ENCODE measurements at regions not wholly inside any gene's neighbourhood (a gene's known extent, or its start where the extent isn't known, plus 50 kb on each side); places are given as distances from the start of the nearest gene placed in this dataset.

- H3K4me1 Mint-ChIP-seq, result no peaks in the 10 kb centered on the region
- Histone ChIP-seq H3K27me3 (ENCODE audit: control insufficient read depth, insufficient read depth, low read length) (no peaks in the 10 kb centered on the region), H3K27ac (ENCODE audit: insufficient read depth, low read length, poor library complexity, severe bottlenecking) (no peak overlapping the region), H3K36me3 (ENCODE audit: control insufficient read depth, insufficient read depth, low read length) (no peaks in the 10 kb centered on the region), H3K9me3 (ENCODE audit: control insufficient read depth in 2 of 2, low read length in 2 of 2) (no peaks in the 10 kb centered on the region), H3K4me3 (ENCODE audit: low read depth, low read length) (no peak overlapping the region), H3K4me1 (ENCODE audit: control insufficient read depth, insufficient read depth, low read length, poor library complexity, severe bottlenecking) (no peaks in the 10 kb centered on the region)
- H3K27ac Mint-ChIP-seq, result no peak overlapping the region
- no peak overlapping the region for H3K4me3 Mint-ChIP-seq
- no peaks in the 10 kb centered on the region for H3K36me3 Mint-ChIP-seq
- ATAC-seq (ENCODE audit: low read depth in 2 of 2) (no peak), DNase-seq (no peak)
- H3K27me3 Mint-ChIP-seq, result peaks cover 13% of the 10 kb centered on the region
- no peaks in the 10 kb centered on the region for H3K9me3 Mint-ChIP-seq
Measured at GRCh38 chr3:44079916-44080315, 161.8 kb upstream of the TOPAZ1 start.

DNA sequence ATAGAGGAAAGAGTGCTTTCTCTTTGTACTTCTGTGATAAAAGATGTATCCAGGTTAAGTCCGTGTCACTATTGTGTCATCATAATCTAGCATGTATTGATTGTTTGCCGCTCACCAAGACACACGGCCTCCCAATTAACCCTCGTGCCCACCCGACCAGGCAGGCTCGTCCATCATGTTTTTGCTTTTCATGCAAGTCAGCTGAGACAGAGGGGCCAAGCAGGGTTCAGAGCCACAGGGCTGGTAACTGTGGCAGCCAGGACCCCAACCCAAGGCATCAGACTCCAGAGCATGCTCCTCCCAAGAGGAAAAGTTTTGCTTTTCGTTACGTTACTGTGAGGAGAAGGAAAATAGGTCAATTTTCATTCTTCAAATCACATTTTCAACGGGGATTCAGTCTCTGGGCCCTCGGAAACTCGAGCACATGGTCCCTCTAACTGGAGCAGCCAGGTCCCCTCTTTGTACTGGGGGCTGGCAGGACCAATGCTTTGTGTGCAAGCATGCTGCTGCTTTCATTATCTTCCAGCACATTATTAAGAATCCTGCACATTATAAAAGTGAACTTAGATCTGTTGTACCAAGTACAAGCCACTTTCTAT is 161.1 kb upstream of the TOPAZ1 start:
- Histone ChIP-seq H3K4me3 (ENCODE audit: low read depth, low read length) (no peak overlapping the region), H3K27ac (ENCODE audit: insufficient read depth, low read length, poor library complexity, severe bottlenecking) (no peak overlapping the region), H3K4me1 (ENCODE audit: control insufficient read depth, insufficient read depth, low read length, poor library complexity, severe bottlenecking) (no peaks in the 10 kb centered on the region), H3K9me3 (ENCODE audit: control insufficient read depth in 2 of 2, low read length in 2 of 2) (no peaks in the 10 kb centered on the region), H3K36me3 (ENCODE audit: control insufficient read depth, insufficient read depth, low read length) (no peaks in the 10 kb centered on the region), H3K27me3 (ENCODE audit: control insufficient read depth, insufficient read depth, low read length) (no peaks in the 10 kb centered on the region)
- no peaks in the 10 kb centered on the region for H3K9me3 Mint-ChIP-seq
- no peak overlapping the region for H3K27ac Mint-ChIP-seq
- no peak for DNase-seq
- H3K27me3 Mint-ChIP-seq, result peaks cover 11% of the 10 kb centered on the region
- ATAC-seq (ENCODE audit: low read depth in 2 of 2), result no peak
- H3K4me1 Mint-ChIP-seq, result no peaks in the 10 kb centered on the region
- no peaks in the 10 kb centered on the region for H3K36me3 Mint-ChIP-seq
- peak overlapping the region in 1 of 4 donors; percentile 29 for H3K4me3 Mint-ChIP-seq

DNA sequence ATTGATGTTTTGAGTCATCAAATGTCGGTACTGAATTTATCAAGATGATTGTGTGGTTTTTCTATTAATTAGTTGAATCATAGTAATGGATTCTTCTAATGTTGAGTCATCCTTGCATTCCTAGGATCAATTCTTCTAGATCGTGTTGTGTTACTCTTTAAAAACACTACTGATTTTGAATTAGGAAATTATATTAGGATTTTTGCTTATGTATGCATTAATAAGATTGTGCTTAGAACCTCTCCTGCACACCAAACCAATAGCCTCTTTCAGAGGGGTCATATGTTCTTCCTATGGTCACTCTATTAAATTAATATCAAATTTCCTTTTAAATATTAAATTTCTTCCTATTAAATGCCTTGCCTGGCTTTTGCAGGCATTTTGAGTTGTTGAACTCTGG is 151.7 kb upstream of the TOPAZ1 start:
- DNase-seq (no peak), ATAC-seq (ENCODE audit: low read depth in 2 of 2) (no peak)
- H3K27me3 Mint-ChIP-seq, result peaks cover 25% of the 10 kb centered on the region
- H3K4me3 ChIP-seq (ENCODE audit: low read depth, low read length), result no peak overlapping the region
- H3K36me3 Mint-ChIP-seq, result no peaks in the 10 kb centered on the region
- no peak overlapping the region for H3K27ac ChIP-seq (ENCODE audit: insufficient read depth, low read length, poor library complexity, severe bottlenecking)
- peaks cover 0 to 3% (median 0%) of the 10 kb centered on the region in 7 donors for H3K9me3 Mint-ChIP-seq
- H3K27ac Mint-ChIP-seq, result no peak overlapping the region
- H3K36me3 ChIP-seq (ENCODE audit: control insufficient read depth, insufficient read depth, low read length), result no peaks in the 10 kb centered on the region
- no peak overlapping the region for H3K4me3 Mint-ChIP-seq
- H3K27me3 ChIP-seq (ENCODE audit: control insufficient read depth, insufficient read depth, low read length), result peaks cover 9% of the 10 kb centered on the region
- H3K9me3 ChIP-seq (ENCODE audit: control insufficient read depth in 2 of 2, low read length in 2 of 2), result no peaks in the 10 kb centered on the region
- H3K4me1 Mint-ChIP-seq, result no peaks in the 10 kb centered on the region
- H3K4me1 ChIP-seq (ENCODE audit: control insufficient read depth, insufficient read depth, low read length, poor library complexity, severe bottlenecking), result no peaks in the 10 kb centered on the region

DNA sequence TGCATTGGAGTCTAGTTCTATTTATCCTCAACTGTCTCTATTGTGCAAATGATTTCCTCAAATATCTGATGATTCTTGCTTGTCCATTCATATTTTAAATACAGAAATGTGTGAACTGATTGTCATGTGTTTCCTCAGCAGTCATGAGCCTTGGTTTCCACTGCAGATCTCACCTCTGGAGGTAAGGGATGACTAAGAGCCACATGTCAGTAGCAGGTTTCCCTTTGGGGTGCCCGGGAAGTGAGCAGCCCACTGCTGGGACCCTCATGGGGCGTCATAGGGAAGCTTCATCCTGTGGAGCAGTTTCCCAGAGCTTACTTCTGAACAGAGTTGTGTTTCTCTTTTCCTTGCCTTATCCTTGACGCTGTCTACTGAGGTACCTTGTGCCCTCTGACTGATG is 149.2 kb upstream of the TOPAZ1 start:
- Histone ChIP-seq H3K9me3 (ENCODE audit: control insufficient read depth in 2 of 2, low read length in 2 of 2) (no peaks in the 10 kb centered on the region), H3K4me3 (ENCODE audit: low read depth, low read length) (no peak overlapping the region), H3K27me3 (ENCODE audit: control insufficient read depth, insufficient read depth, low read length) (peaks cover 11% of the 10 kb centered on the region), H3K36me3 (ENCODE audit: control insufficient read depth, insufficient read depth, low read length) (no peaks in the 10 kb centered on the region), H3K4me1 (ENCODE audit: control insufficient read depth, insufficient read depth, low read length, poor library complexity, severe bottlenecking) (no peaks in the 10 kb centered on the region), H3K27ac (ENCODE audit: insufficient read depth, low read length, poor library complexity, severe bottlenecking) (no peak overlapping the region)
- Mint-ChIP-seq H3K9me3 (peaks cover 0 to 3% (median 1%) of the 10 kb centered on the region in 7 donors), H3K36me3 (no peaks in the 10 kb centered on the region), H3K27ac (no peak overlapping the region), H3K4me1 (no peaks in the 10 kb centered on the region), H3K4me3 (no peak overlapping the region), H3K27me3 (peaks cover 18% of the 10 kb centered on the region)
- ATAC-seq (ENCODE audit: low read depth in 2 of 2) (no peak), DNase-seq (no peak)

- H3K27me3 Mint-ChIP-seq, result peaks cover 18% of the 10 kb centered on the region
- DNase-seq, result no peak
Measured at GRCh38 chr3:44093531-44093930, 148.2 kb upstream of the TOPAZ1 start.

DNA sequence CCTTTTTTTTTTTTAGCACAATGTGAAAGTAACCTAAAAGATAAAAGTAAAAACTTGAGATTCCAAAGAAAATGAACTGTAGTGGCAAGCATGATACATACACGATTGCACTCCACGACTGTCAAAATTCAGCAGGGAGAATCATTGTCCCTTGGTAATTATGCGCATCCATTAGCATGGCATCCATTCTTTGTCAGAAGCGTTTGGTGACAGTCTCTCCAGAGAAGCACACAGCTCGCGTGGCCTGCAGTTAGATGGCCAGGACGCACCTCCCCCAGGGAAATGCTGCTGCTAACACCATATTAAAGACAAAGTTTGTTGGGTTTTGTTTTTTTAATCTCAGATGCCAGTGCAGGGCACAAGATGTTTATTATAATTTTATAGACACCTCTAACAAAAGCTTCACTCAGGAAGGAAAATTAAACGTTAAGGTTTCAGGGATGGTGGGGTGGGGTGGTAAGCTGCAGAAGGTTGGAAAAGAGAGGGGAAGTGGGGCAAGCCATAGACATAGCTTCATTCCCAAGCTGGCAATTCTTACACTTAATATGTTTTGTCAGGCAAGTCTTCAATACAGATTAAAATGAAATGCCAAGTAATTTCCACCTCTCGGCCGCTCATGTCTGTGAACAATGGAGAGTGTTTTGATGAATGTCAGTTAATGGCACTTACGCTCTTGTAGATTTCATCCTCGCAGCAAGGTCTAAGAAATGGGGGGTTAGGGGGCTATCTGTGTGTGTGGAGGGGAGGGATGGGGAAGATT is 142.8 kb upstream of the TOPAZ1 start:
- Histone ChIP-seq H3K27me3 (ENCODE audit: control insufficient read depth, insufficient read depth, low read length) (peaks cover 4% of the 10 kb centered on the region), H3K27ac (ENCODE audit: insufficient read depth, low read length, poor library complexity, severe bottlenecking) (no peak overlapping the region), H3K4me3 (ENCODE audit: low read depth, low read length) (no peak overlapping the region), H3K9me3 (ENCODE audit: control insufficient read depth in 2 of 2, low read length in 2 of 2) (no peaks in the 10 kb centered on the region), H3K36me3 (ENCODE audit: control insufficient read depth, insufficient read depth, low read length) (no peaks in the 10 kb centered on the region), H3K4me1 (ENCODE audit: control insufficient read depth, insufficient read depth, low read length, poor library complexity, severe bottlenecking) (no peaks in the 10 kb centered on the region)
- no peak for DNase-seq
- Mint-ChIP-seq H3K9me3 (peaks cover 0 to 3% (median 0%) of the 10 kb centered on the region in 7 donors), H3K27ac (no peak overlapping the region), H3K4me3 (peak overlapping the region in 1 of 4 donors; percentile 47), H3K4me1 (no peaks in the 10 kb centered on the region), H3K36me3 (no peaks in the 10 kb centered on the region), H3K27me3 (no peaks in the 10 kb centered on the region)
- ATAC-seq (ENCODE audit: low read depth in 2 of 2), result no peak

More at GRCh38 chr3:44093531-44093930, 148.2 kb upstream of the TOPAZ1 start:
- no peak for ATAC-seq (ENCODE audit: low read depth in 2 of 2)
- H3K36me3 ChIP-seq (ENCODE audit: control insufficient read depth, insufficient read depth, low read length), result no peaks in the 10 kb centered on the region
- H3K4me1 ChIP-seq (ENCODE audit: control insufficient read depth, insufficient read depth, low read length, poor library complexity, severe bottlenecking), result no peaks in the 10 kb centered on the region
- Mint-ChIP-seq H3K36me3 (no peaks in the 10 kb centered on the region), H3K9me3 (peaks cover 0 to 3% (median 1%) of the 10 kb centered on the region in 7 donors), H3K4me1 (no peaks in the 10 kb centered on the region), H3K27ac (no peak overlapping the region), H3K4me3 (no peak overlapping the region)
- no peak overlapping the region for H3K27ac ChIP-seq (ENCODE audit: insufficient read depth, low read length, poor library complexity, severe bottlenecking)
- H3K27me3 ChIP-seq (ENCODE audit: control insufficient read depth, insufficient read depth, low read length), result peaks cover 11% of the 10 kb centered on the region
- H3K4me3 ChIP-seq (ENCODE audit: low read depth, low read length), result no peak overlapping the region
- no peaks in the 10 kb centered on the region for H3K9me3 ChIP-seq (ENCODE audit: control insufficient read depth in 2 of 2, low read length in 2 of 2)

DNA sequence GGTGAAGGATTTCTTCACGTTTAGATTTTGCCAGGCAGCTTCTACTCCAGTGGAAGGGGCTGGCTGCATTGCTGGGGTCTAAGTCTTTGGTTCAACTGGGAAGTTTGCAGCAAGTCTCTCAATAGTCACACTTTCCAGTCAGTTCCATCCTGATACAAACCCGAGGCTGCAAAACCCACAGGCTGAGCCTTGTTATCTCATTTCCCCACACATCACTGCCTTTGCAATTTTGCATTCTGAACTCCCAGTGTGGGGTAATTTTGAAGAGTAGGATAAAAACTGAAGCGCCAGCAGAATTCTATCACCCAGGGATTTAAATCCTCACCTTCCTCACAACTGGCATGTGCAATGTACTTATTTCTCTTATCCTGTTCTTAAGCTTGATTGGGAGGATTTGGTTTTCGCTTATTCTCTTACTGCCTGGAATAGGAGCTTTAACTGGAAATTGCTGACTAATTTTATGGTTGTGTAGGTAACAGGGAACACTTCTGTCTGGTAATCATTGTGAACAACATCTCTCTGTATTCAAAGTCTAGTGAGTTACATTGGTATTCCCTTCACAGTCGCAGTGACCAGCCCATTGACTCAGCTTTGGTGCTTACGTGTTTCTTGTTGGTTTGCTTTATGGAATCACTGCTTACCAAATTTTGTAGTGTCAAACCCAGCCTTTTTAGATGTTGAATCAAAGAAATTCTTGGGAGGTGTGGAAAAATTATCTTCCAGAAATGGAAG is 142.0 kb upstream of the TOPAZ1 start:
- Histone ChIP-seq H3K9me3 (ENCODE audit: control insufficient read depth in 2 of 2, low read length in 2 of 2) (no peaks in the 10 kb centered on the region), H3K4me3 (ENCODE audit: low read depth, low read length) (no peak overlapping the region), H3K36me3 (ENCODE audit: control insufficient read depth, insufficient read depth, low read length) (no peaks in the 10 kb centered on the region), H3K27me3 (ENCODE audit: control insufficient read depth, insufficient read depth, low read length) (peaks cover 4% of the 10 kb centered on the region), H3K27ac (ENCODE audit: insufficient read depth, low read length, poor library complexity, severe bottlenecking) (no peak overlapping the region), H3K4me1 (ENCODE audit: control insufficient read depth, insufficient read depth, low read length, poor library complexity, severe bottlenecking) (no peaks in the 10 kb centered on the region)
- H3K36me3 Mint-ChIP-seq, result no peaks in the 10 kb centered on the region
- DNase-seq (no peak), ATAC-seq (ENCODE audit: low read depth in 2 of 2) (no peak)
- peaks cover 0 to 2% (median 0%) of the 10 kb centered on the region in 7 donors for H3K9me3 Mint-ChIP-seq
- H3K4me3 Mint-ChIP-seq, result no peak overlapping the region
- H3K27me3 Mint-ChIP-seq, result no peaks in the 10 kb centered on the region
- H3K27ac Mint-ChIP-seq, result no peak overlapping the region
- no peaks in the 10 kb centered on the region for H3K4me1 Mint-ChIP-seq

All from CD4-positive, CD25-positive, alpha-beta regulatory T cell (primary cell).